Dermis microvascular lymphatic vessel endothelial cell (primary cell): ENCODE measurements at regions not wholly inside any gene's neighbourhood (a gene's known extent, or its start where the extent isn't known, plus 50 kb on each side); places are given as distances from the start of the nearest gene placed in this dataset.

Experiments used
- DNase-seq, 2 donors: peaks; one replicate each; pipeline versions ENCODE4 v3.0.0 to v3.0.0-alpha.2; 2010; ENCODE audit warnings: low read depth in 2 of 2

DNA sequence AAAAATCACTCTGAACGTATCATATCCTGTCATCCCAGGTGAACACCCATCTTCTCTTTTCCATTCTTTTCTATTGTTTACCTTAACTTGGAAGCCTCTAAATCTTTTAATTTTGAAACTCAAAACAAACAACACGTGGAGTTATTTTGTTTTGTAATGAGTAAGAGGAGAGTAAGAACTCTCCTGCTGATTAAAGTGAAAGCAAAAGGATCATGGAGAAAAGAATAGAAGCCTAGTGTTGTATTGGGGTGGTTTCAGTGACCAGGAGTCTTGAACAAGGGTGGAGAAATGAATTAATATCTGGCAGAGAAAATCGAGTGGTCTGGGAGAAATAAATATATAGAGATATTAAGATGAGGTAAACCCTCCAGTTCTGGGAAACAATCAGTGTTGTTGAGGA lies 237.4 kb upstream of the UGT8 start:
- DNase-seq, result no peak

- no peak for DNase-seq
Observed at GRCh38 chr4:114364857-114365256, 233.8 kb upstream of the UGT8 start.

- DNase-seq, result no peak
Observed at GRCh38 chr4:114365591-114365990, 233.0 kb upstream of the UGT8 start.

GRCh38 chr4:114366368-114366767 lies 232.2 kb upstream of the UGT8 start:
- no peak for DNase-seq

- DNase-seq, result no peak
Observed at GRCh38 chr4:114368751-114369150, 229.9 kb upstream of the UGT8 start.

DNA sequence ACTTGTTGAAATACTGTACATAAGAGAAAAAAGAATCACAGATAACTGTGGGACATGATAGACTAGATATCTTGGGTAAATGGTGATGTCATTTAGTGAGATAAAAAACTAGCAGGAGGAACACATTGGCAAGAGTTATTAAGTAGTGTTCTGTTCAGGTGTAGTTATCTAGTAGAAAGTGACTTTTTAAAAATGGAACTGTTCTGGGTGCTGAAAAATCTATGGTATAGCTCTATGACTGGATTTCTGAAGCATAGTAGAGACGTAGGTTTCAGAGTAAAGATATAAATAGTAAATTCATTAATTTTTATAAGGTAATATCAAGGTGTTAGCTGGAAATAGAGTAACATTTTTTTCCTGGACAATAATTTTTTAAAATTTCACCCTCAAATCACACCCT lies 225.1 kb upstream of the UGT8 start:
- no peak for DNase-seq

DNA sequence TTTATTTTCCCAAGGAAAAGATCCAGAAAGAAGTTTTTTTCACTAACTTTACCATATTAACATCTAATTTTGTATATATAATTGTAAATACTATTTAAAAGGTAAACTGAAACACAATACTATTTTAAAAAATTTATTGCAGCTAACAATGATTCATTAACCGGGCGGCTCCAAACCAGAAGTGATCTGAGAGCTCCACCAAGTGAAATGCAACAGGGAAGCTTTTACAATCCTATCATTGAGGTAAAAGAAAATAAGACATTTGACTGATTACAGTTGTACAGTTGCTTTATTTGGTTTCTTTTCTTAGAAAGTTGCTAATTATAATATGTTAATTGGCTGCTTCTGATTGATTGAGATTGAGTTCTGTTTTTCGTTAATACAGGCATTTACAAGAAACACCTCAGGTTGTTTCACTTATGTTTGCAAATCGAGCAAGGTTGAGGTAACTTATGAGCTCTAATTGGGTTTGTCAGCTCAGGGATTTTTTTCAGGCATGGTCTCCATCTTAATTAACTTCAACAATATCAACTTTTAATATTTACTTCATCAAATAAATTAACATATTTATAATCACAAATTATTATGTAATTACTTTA lies 220.2 kb upstream of the UGT8 start:
- peak; percentile 7 to 41 for DNase-seq

DNA sequence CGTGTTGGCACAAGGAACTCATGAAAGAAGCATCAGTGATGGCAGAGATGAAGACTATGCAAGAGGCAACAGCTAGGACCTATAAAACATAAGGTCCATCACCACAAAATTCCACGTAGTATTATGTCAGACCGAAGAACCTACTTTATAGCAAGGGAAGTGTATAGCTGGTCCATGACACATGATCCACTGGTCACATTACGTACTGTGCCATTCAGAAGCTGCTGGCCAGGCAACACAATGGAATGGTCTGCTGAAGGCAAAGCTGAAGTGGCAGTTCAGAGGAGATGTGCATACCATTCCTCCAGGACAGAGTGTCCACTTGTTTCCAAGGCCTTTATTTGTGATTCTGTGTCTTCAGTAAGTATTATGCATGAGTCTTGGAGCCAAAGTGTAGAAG lies 215.5 kb upstream of the UGT8 start:
- no peak for DNase-seq

- peak in 1 of 2 donors; percentile 3 for DNase-seq
Observed at GRCh38 chr4:114383721-114384120, 214.9 kb upstream of the UGT8 start.

GRCh38 chr4:114384629-114385028 lies 214.0 kb upstream of the UGT8 start:
- DNase-seq, result peak; percentile 45 to 63

DNA sequence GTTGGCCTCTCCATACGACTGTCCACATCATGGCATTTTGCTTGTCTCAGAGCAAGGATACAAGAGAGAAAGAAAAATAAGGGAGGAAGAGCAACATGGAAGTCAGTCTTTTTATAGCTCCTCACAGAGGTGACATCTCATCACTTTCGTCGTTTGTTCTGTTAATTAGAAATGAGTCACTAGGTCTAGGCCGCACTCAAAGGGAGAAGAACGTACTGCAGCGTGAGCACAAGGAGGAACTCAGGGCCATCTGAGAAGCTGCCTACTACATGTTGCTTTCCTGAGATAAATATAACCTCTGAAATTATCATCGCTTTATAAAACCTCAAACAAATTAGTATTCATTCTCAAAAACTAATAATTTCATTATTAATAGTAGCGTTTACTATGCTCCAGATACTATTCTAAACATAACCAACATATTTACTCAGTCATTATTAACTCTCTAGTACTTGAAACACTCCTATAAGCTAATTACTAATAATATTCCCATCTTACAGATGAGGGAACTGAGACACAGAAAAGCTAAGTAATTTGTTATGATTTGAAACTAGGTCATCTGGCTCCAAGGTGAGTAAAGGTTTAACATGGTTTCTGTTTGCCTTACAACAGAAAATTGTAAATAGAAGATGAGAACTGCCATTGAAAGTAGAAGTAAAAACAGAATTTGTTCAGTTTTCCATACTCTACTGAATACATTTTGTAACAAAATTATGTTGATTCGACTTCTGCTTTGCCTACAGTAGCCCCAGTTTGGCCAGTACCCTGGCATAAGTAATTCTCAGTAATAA lies 213.2 kb upstream of the UGT8 start:
- DNase-seq, result no peak

- DNase-seq, result peak; percentile 35 to 59
Observed at GRCh38 chr4:114386637-114387233, 211.9 kb upstream of the UGT8 start.

DNA sequence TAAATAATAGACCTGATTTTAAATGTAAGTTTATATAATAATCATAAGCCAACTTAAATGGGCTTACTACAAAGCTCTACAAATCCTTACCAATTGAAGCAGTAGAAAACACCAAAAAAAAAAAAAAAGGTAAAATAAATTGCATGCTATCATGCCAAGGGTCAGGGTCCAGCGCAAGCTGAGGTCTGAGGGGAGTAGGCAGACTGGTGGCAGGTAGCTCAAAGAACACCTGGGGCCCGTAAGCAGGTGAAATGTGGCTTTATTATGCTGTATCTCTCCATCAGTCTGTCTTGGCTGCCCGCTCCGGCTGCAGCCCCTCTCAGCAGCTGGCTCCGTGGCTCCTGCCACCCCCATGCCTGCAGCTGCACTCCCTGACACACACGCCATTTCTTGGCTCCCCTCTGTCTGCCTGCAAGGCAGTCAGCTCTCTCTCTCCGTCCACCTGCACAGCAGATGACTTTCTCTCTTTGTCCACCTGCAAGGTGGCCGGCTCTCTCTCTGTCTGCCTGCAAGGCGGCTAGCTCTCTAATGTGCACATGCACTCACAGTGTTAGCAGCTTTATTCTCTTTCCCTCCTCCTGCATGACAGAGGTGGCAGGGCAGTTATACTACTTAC lies 209.4 kb upstream of the UGT8 start:
- no peak for DNase-seq

- DNase-seq, result no peak
Observed at GRCh38 chr4:114393295-114394038, 205.1 kb upstream of the UGT8 start.

- DNase-seq, result no peak
Observed at GRCh38 chr4:114396808-114397207, 201.8 kb upstream of the UGT8 start.

DNA sequence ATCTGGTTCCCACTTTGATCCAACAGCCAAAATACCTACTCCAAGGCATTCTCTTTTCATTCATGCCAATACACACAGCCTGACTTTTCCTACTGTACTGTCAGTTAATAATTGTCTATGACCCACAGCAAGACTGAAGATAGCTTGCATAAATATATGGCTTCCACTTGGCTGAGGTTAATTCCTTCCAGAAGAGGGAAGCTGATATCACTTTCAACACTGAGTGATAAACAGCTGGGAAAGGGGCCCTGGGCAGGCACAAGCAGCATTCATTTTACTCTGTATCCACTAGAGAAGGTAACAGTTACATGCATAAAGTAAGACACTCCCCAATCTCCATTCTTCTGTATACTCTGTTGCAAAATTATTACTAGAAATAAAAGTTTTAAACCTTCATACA lies 200.2 kb upstream of the UGT8 start:
- DNase-seq, result no peak

DNA sequence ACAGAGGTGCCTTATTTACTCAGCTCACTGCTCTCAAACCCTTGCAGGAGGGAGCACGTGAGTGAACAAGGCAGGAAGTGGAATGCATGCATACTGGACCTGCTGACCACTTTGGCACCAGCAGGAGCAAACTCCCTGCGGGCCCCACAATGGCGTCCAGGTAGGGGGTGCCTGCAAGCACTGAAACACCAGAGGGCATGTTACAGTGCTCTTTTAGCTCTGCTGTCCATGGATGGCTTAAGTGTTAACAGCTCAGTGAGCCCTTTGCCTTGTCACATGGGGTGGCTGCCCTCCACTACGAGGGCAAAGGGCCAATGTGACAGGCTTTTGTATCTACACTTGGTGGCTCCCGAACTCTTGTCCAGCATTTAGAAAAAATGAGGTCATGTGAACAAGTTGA lies 199.5 kb upstream of the UGT8 start:
- no peak for DNase-seq

DNA sequence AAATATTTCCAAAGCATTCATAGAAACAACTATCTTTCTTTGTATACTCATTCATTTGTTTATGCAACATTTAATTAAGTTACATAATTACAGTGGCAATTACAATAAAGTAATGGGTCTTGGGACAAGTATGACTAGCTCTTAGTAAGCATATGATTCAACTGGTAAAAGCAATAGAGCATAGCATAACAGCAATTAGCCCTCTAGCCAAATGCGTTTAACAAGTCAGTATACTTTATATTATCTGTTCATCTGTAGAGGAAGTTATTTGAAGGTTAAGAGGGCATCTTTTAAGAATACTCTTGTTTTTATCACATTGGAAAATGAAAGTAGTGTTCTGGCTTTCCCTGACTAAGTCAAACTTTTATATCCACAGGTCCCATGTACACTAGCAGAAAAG lies 198.1 kb upstream of the UGT8 start:
- no peak for DNase-seq

GRCh38 chr4:114401483-114401882 lies 197.1 kb upstream of the UGT8 start:
- no peak for DNase-seq

DNA sequence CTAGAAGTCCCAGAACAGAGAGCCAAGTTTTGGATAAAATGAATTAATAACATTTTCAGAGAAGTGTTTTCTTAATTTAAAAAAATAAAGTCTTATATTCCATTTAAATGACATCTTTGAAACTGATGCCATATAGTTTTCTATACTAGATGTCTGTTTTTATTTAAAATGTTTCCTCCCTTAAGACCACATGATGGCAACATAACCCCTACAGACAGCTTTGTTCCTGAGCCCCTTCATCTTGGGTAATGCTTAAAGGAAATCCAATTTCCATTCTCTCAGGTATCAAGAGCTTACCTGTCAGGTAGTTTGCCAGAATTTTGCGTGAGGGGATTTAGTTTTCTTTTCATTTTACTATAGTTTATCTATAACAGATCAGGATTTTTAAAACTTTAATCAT lies 181.4 kb upstream of the UGT8 start:
- no peak for DNase-seq

DNA sequence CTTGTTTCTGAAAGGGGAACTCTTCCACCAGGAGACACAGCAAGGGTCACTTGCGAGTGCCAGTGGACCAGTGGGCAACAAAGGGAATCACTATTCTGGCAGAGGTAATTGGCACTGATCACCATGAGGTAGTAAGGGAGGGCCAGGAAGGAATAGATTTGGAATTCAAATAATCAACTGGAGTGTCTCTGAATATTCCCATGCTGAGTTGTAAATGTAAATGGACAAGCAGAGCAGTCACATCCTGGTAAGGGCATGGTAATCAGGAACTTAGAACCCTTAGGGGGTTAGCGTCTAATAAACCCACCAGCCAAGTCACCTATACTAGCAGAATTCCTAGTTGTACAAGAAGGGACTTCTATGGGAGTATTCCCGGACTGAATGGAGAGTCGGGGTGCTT lies 178.5 kb upstream of the UGT8 start:
- no peak for DNase-seq

DNA sequence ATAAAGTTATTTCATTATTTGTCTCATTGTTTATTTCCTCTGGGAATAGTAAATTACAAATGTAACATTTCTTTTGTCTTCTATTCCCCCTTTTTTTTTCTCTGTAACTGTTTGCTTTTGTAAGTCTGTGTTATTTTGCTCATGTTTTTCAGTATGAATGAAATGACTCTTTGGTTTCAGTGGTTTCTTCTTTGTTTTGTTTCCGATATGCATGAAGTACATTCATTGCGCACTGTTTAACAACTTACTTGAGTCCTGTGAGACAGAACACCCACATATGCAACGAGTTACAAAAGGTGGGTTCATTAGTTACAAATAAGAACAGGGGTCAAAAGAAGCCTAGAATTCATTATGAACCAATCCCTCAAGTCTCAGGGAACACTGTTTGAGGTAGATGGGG lies 175.0 kb upstream of the UGT8 start:
- DNase-seq, result no peak
